HG02763 (cell line): ENCODE measurements at regions not wholly inside any gene's neighbourhood (a gene's known extent, or its start where the extent isn't known, plus 50 kb on each side); places are given as distances from the start of the nearest gene placed in this dataset.
"Not testable (repeated sequence)": the region's sequence is repeated elsewhere in the genome, so short reads cannot be mapped to it uniquely, and the experiment has no call there.

Experiments used
- ATAC-seq: cut with Tn5 transposase; IDR thresholded peaks from one replicate; pipeline ENCODE4 v1.9.1; 2021; ENCODE audit warnings: mild to moderate bottlenecking, moderate library complexity; ENCODE audit not compliant: unreplicated experiment

GRCh38 chr2:16248571-16249105 is 308.3 kb downstream of the MYCN start:
- ATAC-seq, result no peak

DNA sequence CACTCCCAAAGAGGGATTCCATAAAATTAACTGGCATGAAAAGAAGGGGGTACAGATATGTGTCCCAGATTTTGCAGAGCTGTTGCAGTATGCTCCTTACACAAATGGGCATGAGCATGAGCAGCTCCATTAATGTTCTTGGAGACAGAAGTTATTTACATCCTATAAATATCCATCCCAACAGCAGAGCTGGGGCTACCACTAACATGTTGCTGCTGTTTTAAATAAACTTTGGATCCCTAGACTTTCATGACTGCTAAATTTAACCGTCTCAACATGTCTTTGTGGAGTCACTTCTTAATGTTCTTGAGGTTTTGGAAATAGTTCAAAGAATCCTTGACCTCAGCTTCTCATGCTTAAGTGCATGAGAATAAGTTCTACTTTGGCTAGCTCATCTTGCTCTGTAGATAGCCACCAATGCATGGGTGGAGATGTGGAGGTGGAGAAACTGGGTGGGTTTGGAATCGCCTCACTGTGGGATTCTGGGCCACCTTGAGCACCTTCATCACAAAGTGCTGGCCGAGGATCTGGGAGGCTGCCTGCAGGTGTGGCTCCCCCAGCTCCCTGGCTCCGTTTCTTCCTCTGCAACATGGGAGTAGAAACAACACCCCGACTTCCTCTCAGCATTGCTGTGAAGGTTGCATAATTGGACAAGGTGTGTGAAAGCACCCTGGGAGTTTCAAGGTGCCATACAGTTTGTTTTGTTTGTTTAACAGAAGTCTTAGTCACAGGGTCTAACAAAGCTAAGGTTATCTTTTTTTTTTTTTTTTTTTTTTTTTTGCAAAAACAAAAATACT is 307.2 kb downstream of the MYCN start:
- ATAC-seq, result no peak

GRCh38 chr2:16246911-16247310 is 306.6 kb downstream of the MYCN start:
- no peak for ATAC-seq

- no peak for ATAC-seq
Measured at GRCh38 chr2:16246281-16246850, 306.0 kb downstream of the MYCN start.

DNA sequence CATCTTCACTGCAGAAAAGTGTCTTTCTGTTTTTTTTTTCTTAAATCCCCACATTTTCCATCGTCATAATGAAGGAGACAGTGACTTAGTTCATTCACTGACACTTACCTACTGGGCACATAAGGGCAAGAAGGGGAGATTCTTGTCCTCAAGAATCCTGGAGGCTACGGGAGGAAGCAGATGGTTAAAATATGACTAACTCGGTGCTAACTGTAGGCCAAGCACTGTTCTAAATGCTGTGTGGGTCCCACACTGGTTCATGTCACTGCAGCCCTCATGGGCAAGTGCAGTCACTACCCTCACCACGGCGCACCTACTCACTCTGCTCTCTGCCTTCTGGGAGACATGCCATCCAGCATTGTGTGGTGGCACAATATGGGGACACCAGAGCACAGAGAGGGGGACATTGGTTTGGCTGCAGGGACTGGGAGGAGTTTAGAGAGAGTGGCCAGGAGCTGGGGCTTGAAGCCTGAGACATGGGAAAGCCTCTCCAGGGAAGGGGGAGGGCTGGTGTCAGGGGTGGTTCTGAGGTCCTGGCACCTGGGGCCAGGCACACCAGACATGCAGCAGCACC is 305.2 kb downstream of the MYCN start:
- no peak for ATAC-seq

- no peak for ATAC-seq
Measured at GRCh38 chr2:16244966-16245320, 304.6 kb downstream of the MYCN start.

- no peak for ATAC-seq
Measured at GRCh38 chr2:16244153-16244965, 304.0 kb downstream of the MYCN start.

GRCh38 chr2:16243411-16243996 is 303.2 kb downstream of the MYCN start:
- ATAC-seq, result no peak

DNA sequence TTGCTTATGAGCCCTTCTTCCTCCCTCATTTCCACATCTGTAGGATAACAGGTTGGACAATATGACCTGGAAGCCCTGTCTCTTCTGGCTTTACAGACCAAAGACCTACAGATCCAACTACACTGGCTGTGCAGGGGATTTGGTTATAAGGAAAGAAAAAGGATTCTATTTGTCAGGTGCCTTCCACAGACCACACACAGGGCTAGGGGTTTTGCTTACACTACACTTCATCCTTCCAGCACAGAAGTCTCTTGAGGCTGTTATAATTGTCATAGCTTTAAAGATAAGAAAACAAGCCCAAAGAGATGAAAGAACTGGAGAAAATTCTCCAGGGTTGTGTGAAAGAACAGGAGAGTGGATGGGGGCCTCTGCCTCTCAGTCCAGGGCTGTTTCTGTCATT is 302.6 kb downstream of the MYCN start:
- ATAC-seq, result no peak

GRCh38 chr2:16241166-16242160 is 301.1 kb downstream of the MYCN start:
- ATAC-seq, result no peak

- no peak for ATAC-seq
Measured at GRCh38 chr2:16240402-16240801, 300.1 kb downstream of the MYCN start.

- no peak for ATAC-seq
Measured at GRCh38 chr2:16239296-16239850, 299.0 kb downstream of the MYCN start.

- no peak for ATAC-seq
Measured at GRCh38 chr2:16238786-16239185, 298.4 kb downstream of the MYCN start.

- no peak for ATAC-seq
Measured at GRCh38 chr2:16238001-16238761, 297.8 kb downstream of the MYCN start.

DNA sequence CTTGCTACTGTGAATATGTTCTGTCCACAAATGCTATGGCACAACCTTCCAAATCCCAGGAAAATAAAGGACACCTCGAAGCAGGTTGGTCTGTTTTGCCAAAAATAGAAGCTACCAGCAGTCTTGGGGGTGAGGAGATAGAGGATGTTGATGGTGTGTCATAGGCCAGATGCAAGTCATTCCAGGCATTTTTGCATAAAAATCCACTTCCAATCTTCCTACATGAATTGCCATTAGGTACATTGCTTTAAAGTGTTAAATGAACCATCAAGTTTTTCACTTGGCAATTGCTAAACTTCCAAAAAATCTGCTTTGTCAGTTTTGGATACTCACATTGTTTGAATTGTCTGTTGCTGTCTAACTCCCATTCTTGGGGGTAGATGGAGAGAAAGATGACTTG is 295.4 kb downstream of the MYCN start:
- ATAC-seq, result no peak

DNA sequence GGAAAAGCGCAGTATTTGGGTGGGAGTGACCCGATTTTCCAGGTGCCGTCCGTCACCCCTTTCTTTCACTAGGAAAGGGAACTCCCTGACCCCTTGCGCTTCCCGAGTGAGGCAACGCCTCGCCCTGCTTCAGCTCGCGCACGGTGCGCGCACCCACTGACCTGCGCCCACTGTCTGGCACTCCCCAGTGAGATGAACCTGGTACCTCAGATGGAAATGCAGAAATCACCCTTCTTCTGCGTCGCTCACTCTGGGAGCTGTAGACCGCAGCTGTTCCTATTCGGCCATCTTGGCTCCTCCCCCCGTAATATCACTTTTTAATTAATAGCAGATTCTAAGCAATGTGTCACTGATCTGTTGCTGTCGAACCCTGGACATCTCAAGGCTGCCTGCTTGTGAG is 294.9 kb downstream of the MYCN start:
- ATAC-seq, result not testable (repeated sequence)

- ATAC-seq, result no peak
Measured at GRCh38 chr2:16228951-16229350, 288.6 kb downstream of the MYCN start.

- no peak for ATAC-seq
Measured at GRCh38 chr2:16228471-16228870, 288.1 kb downstream of the MYCN start.
